ENCODE measurements at regions not wholly inside any gene's neighbourhood (a gene's known extent, or its start where the extent isn't known, plus 50 kb on each side); places are given as distances from the start of the nearest gene placed in this dataset.
"Not testable (repeated sequence)": the region's sequence is repeated elsewhere in the genome, so short reads cannot be mapped to it uniquely, and the experiment has no call there.

- DNase-seq, result peak; percentile 1
Measured at GRCh38 chr17:34039759-34040555, 215.1 kb upstream of the CCL2 start.

- DNase-seq, result no peak
Measured at GRCh38 chr17:34045990-34046389, 209.1 kb upstream of the CCL2 start.

- no peak for DNase-seq
Measured at GRCh38 chr17:34051046-34051445, 204.0 kb upstream of the CCL2 start.

GRCh38 chr17:34054495-34054894 lies 200.6 kb upstream of the CCL2 start:
- no peak for DNase-seq

- no peak for DNase-seq
Measured at GRCh38 chr17:34055606-34056005, 199.5 kb upstream of the CCL2 start.

- DNase-seq, result no peak
Measured at GRCh38 chr17:34059423-34060220, 195.5 kb upstream of the CCL2 start.

GRCh38 chr17:34066528-34066927 lies 188.6 kb upstream of the CCL2 start:
- no peak for DNase-seq

- no peak for DNase-seq
Measured at GRCh38 chr17:34067011-34067410, 188.1 kb upstream of the CCL2 start.

- no peak for DNase-seq
Measured at GRCh38 chr17:34068571-34068970, 186.5 kb upstream of the CCL2 start.

- no peak for DNase-seq
Measured at GRCh38 chr17:34070712-34071111, 184.4 kb upstream of the CCL2 start.

GRCh38 chr17:34071886-34072420 lies 183.1 kb upstream of the CCL2 start:
- no peak for DNase-seq

GRCh38 chr17:34075076-34075475 lies 180.0 kb upstream of the CCL2 start:
- DNase-seq, result no peak

GRCh38 chr17:34076743-34077631 lies 178.1 kb upstream of the CCL2 start:
- DNase-seq, result no peak

- no peak for DNase-seq
Measured at GRCh38 chr17:34081269-34081668, 173.8 kb upstream of the CCL2 start.

- no peak for DNase-seq
Measured at GRCh38 chr17:34082404-34082803, 172.7 kb upstream of the CCL2 start.

GRCh38 chr17:34089042-34089441 lies 166.0 kb upstream of the CCL2 start:
- not testable (repeated sequence) for DNase-seq

- DNase-seq, result no peak
Measured at GRCh38 chr17:34090593-34090992, 164.5 kb upstream of the CCL2 start.

GRCh38 chr17:34091975-34092374 lies 163.1 kb upstream of the CCL2 start:
- DNase-seq, result no peak

GRCh38 chr17:34095106-34095505 lies 160.0 kb upstream of the CCL2 start:
- no peak for DNase-seq

- no peak for DNase-seq
Measured at GRCh38 chr17:34098699-34099098, 156.4 kb upstream of the CCL2 start.

- DNase-seq, result no peak
Measured at GRCh38 chr17:34099859-34100515, 155.1 kb upstream of the CCL2 start.

GRCh38 chr17:34107019-34107418 lies 148.1 kb upstream of the CCL2 start:
- no peak for DNase-seq

All from fibroblast of skin of abdomen (primary cell).